GM20431 (cell line): ENCODE measurements at regions not wholly inside any gene's neighbourhood (a gene's known extent, or its start where the extent isn't known, plus 50 kb on each side); places are given as distances from the start of the nearest gene placed in this dataset.

Experiments
- in situ Hi-C: fragments of 300-500 bp; cut with MseI, MboI; formaldehyde crosslinking; loops from one replicate; pipeline ENCODE4 v1.15.0; 2020; ENCODE audit warnings: low sequenced_read_pairs; ENCODE audit not compliant: unreplicated experiment

DNA sequence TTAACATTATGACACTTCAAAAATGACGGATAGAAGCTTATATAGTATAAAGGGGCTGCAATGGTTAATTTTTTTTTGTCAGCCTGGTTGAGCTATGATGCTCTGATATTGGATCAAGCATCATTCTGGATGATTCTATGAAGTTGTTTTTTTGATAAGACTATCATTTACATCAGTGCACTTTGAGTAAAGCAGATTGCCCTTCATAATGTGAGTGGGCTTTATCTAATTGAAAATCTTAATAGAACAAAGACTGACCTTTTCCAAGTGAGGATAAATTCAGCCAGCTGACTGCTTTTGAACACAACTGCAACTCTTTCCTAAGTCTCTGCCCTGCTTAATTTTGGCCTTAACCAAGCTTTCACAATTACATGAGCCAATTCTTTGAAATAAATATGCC lies 1476.2 kb downstream of the NCAM2 start:
- in situ Hi-C loops, result no loop called here

DNA sequence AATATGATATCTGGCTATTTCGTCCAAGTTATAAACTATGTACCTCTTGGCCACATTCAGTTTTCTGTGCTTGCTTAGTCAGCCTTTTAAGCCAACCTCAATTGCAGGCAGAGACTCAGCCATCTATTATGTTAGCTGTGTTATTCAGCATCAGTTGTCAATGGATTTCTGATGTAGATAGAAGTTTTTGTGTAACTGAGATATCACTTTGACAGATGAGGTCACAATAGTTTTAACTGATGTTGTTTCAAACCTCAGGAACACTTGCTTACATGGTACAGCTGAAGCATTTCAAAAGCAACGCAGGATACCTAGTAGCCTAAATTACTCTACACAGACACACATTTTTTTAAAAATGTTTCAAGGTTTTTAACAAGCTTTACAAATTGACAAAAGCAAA lies 1478.0 kb downstream of the NCAM2 start:
- in situ Hi-C loops, result no loop called here

DNA sequence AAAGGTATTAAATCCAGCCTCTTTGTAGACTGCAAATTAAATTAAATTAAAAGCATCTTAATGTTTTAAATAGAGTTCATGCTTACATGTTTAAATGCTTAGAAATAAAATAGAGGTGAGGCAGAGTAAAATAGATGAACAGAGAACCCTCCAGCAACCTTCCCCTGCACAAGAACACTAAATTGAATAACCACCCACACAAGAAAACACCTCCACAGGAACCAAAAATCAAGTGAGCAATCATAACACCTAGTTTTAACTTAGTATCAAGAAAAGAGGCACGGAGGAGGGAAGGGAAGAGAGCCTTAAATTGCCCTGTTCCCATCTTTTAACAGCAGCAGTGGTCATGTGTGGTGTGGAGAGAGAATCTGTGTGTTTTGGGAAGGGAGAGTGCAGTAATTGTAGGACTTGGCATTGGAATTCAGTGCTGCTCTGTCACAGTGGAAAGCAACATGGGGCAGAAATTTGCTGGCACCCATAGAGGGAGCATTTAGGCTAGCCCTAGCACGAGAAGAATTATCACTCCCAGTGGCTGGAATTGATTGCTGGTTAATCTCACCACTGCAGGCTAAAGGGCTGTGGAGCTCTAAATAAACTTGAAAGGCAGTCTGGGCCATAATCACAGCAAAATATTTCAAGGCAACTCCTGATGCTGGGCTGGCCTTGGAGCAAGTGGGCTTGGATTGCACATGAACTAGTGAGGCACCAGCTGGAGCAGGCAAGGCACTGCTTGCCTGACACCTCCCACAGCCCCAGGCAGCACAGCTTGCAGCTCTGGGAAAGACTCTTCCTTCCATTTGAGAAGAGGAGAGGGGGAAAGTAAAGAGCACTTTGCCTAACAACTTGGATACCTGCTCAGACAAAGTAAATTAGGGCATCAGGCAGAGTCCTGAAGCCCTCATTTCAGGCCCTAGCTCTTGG lies 1478.8 kb downstream of the NCAM2 start:
- in situ Hi-C loops, result no loop called here

DNA sequence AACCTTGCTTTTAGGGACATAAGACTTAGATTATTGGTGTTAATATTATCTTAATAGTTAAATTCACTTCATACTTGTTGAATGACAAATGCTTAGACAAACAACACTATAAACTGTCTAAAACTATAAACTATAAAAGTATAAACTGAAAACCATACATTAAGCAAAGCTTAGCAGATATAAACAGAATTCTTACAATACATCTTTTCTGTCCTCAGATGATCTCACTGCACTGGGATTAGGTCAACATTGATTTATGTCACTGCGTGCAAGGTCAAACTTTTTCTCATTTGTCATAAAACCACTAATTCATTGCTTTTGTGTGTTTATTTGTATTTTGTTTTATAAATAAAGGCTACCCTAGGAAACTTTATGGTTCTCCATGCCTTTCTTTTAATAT lies 1491.8 kb downstream of the NCAM2 start:
- in situ Hi-C loops, result no loop called here

DNA sequence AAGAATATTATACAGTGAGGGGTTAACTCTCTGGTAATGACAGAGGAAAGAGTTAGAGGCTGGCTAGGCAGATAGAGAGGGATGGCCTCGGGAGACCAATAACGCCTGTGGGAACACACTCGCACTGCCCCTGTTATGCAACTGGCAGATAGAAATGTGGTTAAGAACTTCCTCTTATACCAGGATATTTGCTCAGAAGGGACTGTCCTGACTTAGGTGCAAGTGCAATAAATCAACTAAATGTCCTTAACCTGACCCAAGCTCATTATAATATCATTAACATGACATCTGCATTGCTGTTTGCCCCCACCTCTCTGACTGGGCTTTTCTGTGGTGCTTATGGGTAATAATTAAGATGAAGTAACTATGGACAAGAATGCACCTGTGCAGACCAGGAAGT lies 1518.0 kb downstream of the NCAM2 start:
- in situ Hi-C loops, result no loop called here

DNA sequence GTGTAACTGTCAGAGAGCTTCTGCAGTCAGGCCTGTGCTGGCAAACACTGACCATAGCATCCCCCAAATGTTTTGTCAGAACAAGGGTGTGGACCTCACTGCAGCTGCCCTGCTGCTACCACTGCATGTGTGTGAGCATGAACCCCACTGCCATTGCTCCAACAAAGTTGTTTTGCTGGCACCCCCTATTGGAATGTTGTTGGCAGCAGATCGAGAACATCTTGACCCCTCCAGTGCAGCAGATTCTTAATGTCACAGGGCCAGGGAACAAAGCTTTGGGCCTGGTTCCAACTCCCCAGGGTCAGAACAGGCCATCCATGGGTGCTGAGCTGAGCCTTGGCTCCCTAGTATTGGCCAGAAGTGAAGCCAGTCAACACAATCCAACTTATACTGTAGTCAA lies 1537.4 kb downstream of the NCAM2 start:
- in situ Hi-C loops, result no loop called here

DNA sequence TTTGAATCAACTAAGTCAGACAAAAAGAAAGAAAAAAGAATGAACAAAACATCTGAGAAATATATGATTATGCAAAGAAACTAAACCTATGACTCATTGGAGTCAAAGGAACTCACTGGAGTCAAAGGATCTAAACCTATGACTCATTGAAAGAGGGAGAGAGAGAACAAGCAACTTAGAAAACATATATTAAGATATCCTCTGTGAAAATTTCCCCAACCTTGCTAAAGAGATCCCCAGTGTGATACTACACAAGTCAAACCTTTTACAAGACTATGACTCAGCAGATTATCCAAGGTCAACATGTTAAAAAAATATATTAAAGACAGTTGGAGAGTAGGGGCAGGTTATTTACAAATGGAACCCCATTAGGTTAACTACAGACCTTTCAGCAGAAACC lies 1538.3 kb downstream of the NCAM2 start:
- in situ Hi-C loops, result no loop called here

DNA sequence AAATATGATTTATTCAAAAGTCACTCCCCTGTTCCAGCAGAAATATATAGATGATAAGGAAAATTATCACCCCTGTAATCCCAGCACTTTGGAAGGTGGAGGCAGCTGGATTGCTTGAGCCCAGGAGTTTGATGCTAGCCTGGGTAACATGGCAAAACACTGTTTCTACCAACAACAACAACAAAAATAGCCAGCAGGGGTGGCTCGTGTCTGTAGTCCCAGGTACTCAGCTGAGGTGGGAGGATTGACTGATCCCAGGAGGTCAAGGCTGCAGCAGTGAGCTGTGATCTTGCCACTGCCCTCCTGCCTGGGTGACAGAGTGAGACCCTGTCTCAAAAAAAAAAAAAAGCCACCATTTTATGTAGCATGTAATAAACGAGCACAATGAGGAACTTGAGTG lies 1546.5 kb downstream of the NCAM2 start:
- in situ Hi-C loops, result no loop called here

DNA sequence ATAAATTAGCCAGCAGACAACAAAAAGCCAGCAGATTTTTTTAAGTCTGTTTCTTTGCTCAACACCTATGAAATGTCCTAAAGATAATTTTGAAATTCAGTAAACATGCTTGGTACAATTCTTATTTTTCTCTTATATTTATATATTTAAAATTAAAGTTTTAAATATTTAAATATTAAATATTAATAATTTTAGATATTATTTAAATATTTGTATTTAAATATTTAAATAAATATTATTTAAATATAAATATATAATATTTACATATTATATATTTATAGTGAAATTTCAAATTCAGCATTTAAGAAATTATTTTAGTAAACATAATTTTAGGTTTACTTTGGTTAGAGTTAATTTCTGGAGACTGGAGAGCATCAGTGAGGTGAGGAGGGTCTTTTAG lies 1554.2 kb downstream of the NCAM2 start:
- in situ Hi-C loops, result no loop called here

DNA sequence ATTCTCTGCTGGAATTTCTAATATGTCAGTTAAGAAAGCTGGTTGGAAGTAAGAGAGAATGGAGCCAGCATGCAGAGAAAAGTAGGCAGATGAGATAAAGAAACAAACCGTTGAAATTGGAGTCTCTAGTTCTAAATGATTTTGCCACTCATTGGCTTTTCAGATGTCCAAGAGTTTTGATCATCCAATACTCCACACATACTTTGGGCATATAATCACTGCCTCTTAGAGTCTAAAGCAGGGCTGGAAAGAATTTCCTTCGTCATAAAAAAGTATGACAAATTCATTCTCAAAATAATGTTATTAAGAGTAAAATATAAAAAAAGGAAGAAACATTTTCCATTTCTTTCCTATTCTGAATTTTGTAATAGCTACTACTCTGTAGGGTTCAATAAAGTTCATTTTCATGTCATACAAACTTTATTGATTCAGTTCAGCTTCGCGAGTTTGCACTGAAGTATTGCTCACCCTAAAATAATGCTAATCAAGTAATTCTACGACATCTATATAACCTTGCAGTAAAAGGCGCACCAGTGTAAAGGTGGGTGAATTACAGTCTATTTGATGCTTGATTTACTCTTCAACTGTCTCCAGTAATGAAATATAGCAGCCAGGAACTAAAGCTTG lies 1556.6 kb downstream of the NCAM2 start:
- in situ Hi-C loops, result no loop called here

DNA sequence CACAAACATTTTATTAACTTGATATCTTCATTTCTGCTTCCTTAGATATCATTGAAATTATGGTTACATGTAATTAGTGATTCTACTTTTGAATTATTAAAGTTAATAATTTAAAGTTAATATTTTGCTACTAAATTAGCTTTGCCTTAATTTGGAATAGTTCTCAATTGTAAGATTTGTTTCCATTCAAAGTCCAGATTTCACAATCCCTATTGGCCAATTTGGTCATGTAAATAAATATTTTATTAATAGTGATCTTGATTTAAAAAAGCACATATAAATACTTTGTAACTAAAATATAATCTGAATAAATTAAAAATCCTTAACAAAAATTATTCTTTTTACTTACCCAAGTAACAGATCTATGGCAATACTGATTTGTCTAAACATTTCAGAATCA lies 1558.6 kb downstream of the NCAM2 start:
- in situ Hi-C loops, result no loop called here

DNA sequence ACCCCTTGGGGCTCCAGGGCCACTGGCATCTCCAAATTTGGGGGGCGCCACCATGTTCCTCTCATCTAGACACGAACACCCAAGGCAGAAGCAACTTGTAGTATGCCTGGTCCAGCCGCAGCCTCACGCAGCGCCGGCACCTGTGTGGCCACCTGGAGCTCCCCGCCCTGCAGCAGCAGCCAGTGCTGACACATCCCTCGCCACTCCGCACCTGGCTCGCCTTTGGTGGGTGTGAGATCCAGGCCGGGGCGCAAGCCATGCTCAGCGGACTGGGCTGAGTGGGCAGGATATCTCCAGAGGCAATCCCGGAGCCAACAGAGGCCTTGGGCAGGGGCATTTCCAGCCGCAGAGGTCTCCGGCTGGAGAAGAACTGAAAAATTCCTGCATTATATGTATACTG lies 1563.7 kb downstream of the NCAM2 start:
- in situ Hi-C loops, result no loop called here

DNA sequence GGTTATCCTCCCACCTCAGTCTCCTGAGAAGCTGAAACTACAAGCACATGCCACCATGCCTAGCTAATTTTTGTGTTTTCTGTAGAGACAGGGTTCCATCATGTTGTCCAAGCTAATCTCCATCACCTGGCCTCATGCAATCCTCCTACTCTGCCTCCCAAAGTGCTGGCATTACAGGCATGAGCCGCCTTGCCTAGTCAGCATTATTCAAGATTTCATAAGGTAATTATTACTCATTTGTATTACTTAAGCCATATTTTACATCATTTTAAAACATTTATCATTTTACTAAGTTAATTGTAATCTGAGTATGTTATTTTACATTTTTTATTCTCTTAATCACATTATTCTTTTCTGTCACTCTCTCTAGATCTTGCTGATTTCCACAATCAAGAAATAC lies 1575.6 kb downstream of the NCAM2 start:
- in situ Hi-C loops, result no loop called here

DNA sequence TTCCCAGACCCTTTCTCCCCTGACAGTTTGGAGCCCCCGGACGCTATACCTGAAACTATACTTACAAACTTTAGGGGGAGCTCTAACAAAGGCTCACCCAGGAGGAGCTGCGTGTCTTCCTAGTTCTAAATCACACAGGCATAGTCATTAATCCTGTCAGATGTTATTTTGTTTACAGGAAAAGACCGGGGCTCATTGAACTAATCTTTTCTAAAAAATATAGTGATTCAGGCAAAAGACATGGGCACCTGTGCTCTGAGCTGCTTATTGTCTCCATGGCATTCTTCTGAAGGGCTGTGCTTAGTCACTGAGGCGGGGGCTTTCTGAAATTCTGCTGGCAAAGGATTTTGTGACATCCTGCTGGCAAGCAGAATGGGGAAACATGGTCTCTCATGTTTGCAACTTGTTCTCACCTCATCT lies 1577.0 kb downstream of the NCAM2 start:
- in situ Hi-C loops, result no loop called here

DNA sequence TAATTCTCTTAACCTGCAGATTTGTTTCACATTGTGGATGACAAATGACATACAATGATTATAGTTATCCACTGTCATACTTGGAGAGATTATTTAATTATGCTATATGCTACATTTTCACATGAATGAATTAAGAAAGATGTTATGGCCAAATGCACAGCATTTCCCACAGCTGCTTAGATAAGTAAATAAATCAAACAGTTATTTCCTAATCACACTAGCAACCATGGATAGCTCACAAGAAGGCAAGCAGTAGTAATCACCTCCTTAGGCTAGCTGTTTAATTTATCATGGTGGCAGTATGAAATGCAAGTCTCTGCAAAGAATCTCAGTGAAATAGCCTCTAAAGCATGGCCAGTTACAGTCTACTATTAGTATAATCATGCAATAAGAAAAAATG lies 1581.5 kb downstream of the NCAM2 start:
- in situ Hi-C loops, result no loop called here

DNA sequence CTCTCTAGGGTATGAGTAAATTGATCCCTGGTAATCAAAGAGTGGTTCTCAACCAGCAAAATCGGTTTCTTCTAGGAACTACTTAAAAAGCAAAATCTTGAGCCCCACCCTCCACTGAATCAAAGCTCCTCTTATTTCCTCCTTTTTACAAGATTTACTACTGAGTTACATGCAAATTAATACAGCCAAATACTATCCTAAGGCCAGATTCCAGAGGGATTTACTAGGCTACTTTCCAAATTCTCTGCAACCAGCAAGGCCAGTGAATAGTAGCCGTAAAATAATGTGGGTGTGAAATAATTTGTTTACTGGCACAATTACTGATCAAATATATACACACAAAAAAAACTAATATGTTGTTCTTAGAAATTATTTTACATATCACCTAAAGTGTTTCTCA lies 1583.8 kb downstream of the NCAM2 start:
- in situ Hi-C loops, result no loop called here

DNA sequence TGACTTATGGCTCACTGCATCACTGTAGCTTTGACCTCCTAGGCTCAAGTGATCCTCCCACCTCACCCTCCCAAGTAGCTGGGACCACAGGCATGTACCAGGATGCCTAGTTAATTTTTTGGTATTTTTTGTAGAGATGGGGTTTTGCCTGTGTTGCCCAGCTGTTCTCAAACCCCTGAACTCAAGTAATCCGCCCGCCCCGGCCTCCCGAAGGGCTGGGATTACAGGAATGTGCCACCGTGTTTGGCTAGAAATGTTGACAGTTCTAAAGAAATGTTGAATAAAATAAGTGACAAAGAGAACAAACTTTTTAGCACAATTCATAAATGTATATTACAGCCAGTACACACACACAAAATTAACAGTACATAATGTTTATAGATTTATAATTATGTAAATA lies 1586.1 kb downstream of the NCAM2 start:
- in situ Hi-C loops, result no loop called here

DNA sequence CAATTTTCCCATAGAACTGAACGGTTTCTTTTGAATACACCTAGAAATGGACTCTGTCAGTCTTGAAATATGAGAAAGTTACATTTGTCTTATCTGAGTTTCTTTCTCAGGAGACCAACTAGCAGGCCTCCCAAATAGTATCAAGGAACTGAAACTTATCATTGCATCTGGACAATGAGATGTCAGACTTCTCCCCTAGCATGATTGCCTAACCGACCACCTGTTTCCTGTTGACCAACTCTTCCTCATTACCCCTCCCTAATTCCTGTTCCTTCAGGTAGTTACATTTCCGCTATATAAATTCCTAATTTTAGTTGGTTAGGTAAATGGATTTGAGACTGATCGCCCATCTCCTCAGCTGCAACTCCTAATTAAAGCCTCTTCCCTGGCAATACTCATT lies 1587.3 kb downstream of the NCAM2 start:
- in situ Hi-C loops, result no loop called here

DNA sequence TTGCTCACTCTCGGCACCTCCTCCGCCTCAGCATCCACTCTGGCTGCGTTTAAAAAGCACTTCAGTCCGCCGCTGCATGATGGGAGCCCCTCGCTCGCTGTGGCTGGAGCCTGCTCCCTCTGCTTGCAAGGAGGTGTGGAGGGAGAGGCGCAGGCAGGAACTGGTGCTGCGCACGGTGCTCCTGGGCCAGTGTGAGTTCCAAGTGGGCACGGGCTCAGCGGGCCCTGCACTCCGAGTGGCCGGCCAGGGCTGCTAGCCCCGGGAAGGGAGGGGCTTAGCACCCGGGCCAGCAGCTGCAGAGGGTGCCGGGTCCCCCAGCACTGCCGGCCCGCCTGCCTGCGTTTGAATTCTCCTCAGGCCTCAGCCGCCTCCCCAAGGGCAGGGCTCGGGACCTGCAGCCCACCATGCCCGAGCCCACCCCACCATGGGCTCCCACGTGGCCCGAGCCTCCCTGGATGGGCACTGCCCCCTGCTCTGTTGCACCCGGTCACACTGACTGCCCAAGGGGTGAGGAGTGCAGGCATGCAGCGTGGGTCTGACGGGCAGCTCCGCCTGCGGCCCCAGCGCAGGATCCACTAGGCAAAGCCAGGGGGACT lies 1599.5 kb downstream of the NCAM2 start:
- in situ Hi-C loops, result no loop called here

DNA sequence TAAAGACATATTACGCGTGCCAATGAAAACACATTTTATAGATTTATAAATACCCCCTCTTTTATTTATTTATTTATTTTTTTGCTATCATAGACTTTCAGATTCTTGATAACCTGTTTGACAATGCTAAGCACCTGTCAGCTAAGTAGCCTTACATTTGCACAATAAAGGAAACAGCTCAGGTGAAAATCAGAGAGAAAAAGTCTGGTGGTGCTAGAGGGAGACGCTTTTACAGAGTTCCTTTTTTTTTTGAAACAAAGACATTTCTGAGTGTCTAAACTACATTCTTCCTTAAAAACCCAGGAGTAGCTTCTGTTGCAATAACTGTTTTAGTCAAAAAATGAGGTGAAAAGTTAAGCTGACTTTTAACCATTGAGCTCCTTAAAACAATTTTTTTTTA lies 1611.6 kb downstream of the NCAM2 start:
- in situ Hi-C loops, result no loop called here

DNA sequence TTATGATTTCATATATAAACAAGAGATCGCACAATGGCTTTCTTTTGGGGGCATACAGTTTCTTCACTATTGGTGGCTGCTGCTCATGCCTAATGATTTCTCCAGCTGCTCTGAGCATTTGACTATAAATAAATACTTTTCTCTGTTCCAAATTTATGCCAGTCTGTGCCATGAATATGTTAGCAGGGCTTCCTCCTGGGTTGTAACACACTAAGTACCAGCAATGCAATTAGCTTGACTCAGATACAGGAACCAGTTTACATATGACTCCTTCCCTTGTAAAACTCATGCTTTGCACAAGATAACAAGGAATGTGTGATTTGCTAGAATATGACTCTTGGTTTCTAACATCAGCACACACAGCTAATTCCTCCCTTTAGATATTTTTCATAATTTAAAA lies 1629.7 kb downstream of the NCAM2 start:
- in situ Hi-C loops, result no loop called here
